ENCODE measurements at regions not wholly inside any gene's neighbourhood (a gene's known extent, or its start where the extent isn't known, plus 50 kb on each side); places are given as distances from the start of the nearest gene placed in this dataset.

- ChIA-PET CTCF (no interaction called here), POLR2A (ENCODE audit: low non-redundant PET) (no interaction called here)
- DNase-seq (ENCODE audit: low spot score): no peak
- no peak overlapping the region for H3K27ac ChIP-seq
- TF ChIP-seq CTCF (conservative IDR thresholded peaks at IDR 0.05; ENCODE audit: low read depth): no peak
Measured at GRCh38 chr5:21694567-21694966, 1158.6 kb downstream of the CDH12 start.

GRCh38 chr5:21693591-21693990 lies 1159.6 kb downstream of the CDH12 start:
- ChIA-PET CTCF (no interaction called here), POLR2A (ENCODE audit: low non-redundant PET) (no interaction called here)
- H3K27ac ChIP-seq: no peak overlapping the region
- no peak for DNase-seq (ENCODE audit: low spot score)
- TF ChIP-seq CTCF (conservative IDR thresholded peaks at IDR 0.05; ENCODE audit: low read depth): no peak

- H3K27ac ChIP-seq: no peak overlapping the region
- ChIA-PET CTCF (no interaction called here), POLR2A (ENCODE audit: low non-redundant PET) (no interaction called here)
- DNase-seq (ENCODE audit: low spot score): no peak
- no peak for TF ChIP-seq CTCF (conservative IDR thresholded peaks at IDR 0.05; ENCODE audit: low read depth)
Measured at GRCh38 chr5:21689587-21689986, 1163.6 kb downstream of the CDH12 start.

- POLR2A ChIA-PET (ENCODE audit: low non-redundant PET): no interaction called here
- no peak overlapping the region for H3K27ac ChIP-seq
- no peak for DNase-seq (ENCODE audit: low spot score)
- CTCF ChIA-PET: no interaction called here
- TF ChIP-seq CTCF (conservative IDR thresholded peaks at IDR 0.05; ENCODE audit: low read depth): no peak
Measured at GRCh38 chr5:21688655-21689054, 1164.5 kb downstream of the CDH12 start.

GRCh38 chr5:21687621-21688020 lies 1165.5 kb downstream of the CDH12 start:
- ChIA-PET POLR2A (ENCODE audit: low non-redundant PET) (no interaction called here), CTCF (no interaction called here)
- H3K27ac ChIP-seq: no peak overlapping the region
- no peak for TF ChIP-seq CTCF (conservative IDR thresholded peaks at IDR 0.05; ENCODE audit: low read depth)
- no peak for DNase-seq (ENCODE audit: low spot score)

GRCh38 chr5:21686706-21687105 lies 1166.4 kb downstream of the CDH12 start:
- POLR2A ChIA-PET (ENCODE audit: low non-redundant PET): no interaction called here
- H3K27ac ChIP-seq: no peak overlapping the region
- CTCF ChIA-PET: no interaction called here
- no peak for TF ChIP-seq CTCF (conservative IDR thresholded peaks at IDR 0.05; ENCODE audit: low read depth)
- no peak for DNase-seq (ENCODE audit: low spot score)

- ChIA-PET CTCF (no interaction called here), POLR2A (ENCODE audit: low non-redundant PET) (no interaction called here)
- TF ChIP-seq CTCF (conservative IDR thresholded peaks at IDR 0.05; ENCODE audit: low read depth): no peak
- no peak overlapping the region for H3K27ac ChIP-seq
- DNase-seq (ENCODE audit: low spot score): peak; percentile 32
Measured at GRCh38 chr5:21685522-21685921, 1167.6 kb downstream of the CDH12 start.
